Parathyroid adenoma (tissue), 2 donors: ENCODE measurements at regions not wholly inside any gene's neighbourhood (a gene's known extent, or its start where the extent isn't known, plus 50 kb on each side); places are given as distances from the start of the nearest gene placed in this dataset.
"Not testable (repeated sequence)": the region's sequence is repeated elsewhere in the genome, so short reads cannot be mapped to it uniquely, and the experiment has no call there.

ENCODE experiments used
- H2AFZ ChIP-seq: fragments of 300-600 bp; sonication (generic); one replicate; pipeline ENCODE4 v1.7.0; 2017; ENCODE audit warnings: antibody characterized with exemption, mild to moderate bottlenecking
- H3K27ac ChIP-seq: fragments of 300-600 bp; sonication (generic); one replicate; pipeline ENCODE4 v1.7.0; 2017
- H3K27me3 ChIP-seq: fragments of 300-600 bp; sonication (generic); one replicate; pipeline ENCODE4 v1.7.0; 2017; ENCODE audit warnings: low read length; ENCODE audit not compliant: control insufficient read depth, insufficient read depth
- H3K36me3 ChIP-seq: fragments of 300-600 bp; sonication (generic); one replicate; pipeline ENCODE4 v1.7.0; 2017; ENCODE audit warnings: low read length; ENCODE audit not compliant: control insufficient read depth, insufficient read depth
- H3K4me1 ChIP-seq: fragments of 300-600 bp; sonication (generic); one replicate; pipeline ENCODE4 v1.7.0; 2017; ENCODE audit warnings: control low read depth
- H3K4me2 ChIP-seq: fragments of 300-600 bp; sonication (generic); one replicate; pipeline ENCODE4 v1.7.0; 2017; ENCODE audit warnings: low read length
- H3K4me3 ChIP-seq: fragments of 300-600 bp; sonication (generic); one replicate; pipeline ENCODE4 v1.7.0; 2017; ENCODE audit warnings: low read depth, low read length
- H3K79me2 ChIP-seq: fragments of 300-600 bp; sonication (generic); one replicate; pipeline ENCODE4 v1.7.0; 2017; ENCODE audit warnings: control low read depth
- H3K9ac ChIP-seq: fragments of 300-600 bp; sonication (generic); one replicate; pipeline ENCODE4 v1.7.0; 2017; ENCODE audit warnings: mild to moderate bottlenecking
- H3K9me3 ChIP-seq: fragments of 300-600 bp; sonication (generic); one replicate; pipeline ENCODE4 v1.7.0; 2017; ENCODE audit warnings: low read length; ENCODE audit not compliant: control insufficient read depth
- CTCF ChIP-seq: fragments of 300-600 bp; sonication (generic); IDR thresholded peaks from one replicate; pipeline ENCODE4 v1.7.0; 2017; ENCODE audit warnings: antibody characterized with exemption, mild to moderate bottlenecking
- donor health status: primary hyperparathyroidism.

GRCh38 chrX:74065831-74066390 lies 213.4 kb upstream of the XIST start:
- no peak for TF ChIP-seq CTCF
- H2AFZ ChIP-seq, result no peak overlapping the region
- H3K9me3 ChIP-seq, result no peaks in the 10 kb centered on the region
- no peaks in the 10 kb centered on the region for H3K36me3 ChIP-seq
- H3K4me2 ChIP-seq, result no peak overlapping the region
- no peaks in the 10 kb centered on the region for H3K4me1 ChIP-seq
- H3K79me2 ChIP-seq, result no peaks in the 10 kb centered on the region
- H3K27ac ChIP-seq, result no peak overlapping the region
- no peak overlapping the region for H3K4me3 ChIP-seq
- no peak overlapping the region for H3K9ac ChIP-seq
- no peaks in the 10 kb centered on the region for H3K27me3 ChIP-seq

GRCh38 chrX:74063426-74064155 lies 211.1 kb upstream of the XIST start:
- no peak overlapping the region for H3K9ac ChIP-seq
- no peaks in the 10 kb centered on the region for H3K79me2 ChIP-seq
- no peaks in the 10 kb centered on the region for H3K4me1 ChIP-seq
- H3K36me3 ChIP-seq, result no peaks in the 10 kb centered on the region
- H3K27me3 ChIP-seq, result no peaks in the 10 kb centered on the region
- H2AFZ ChIP-seq, result no peak overlapping the region
- no peak for TF ChIP-seq CTCF
- no peak overlapping the region for H3K4me2 ChIP-seq
- no peaks in the 10 kb centered on the region for H3K9me3 ChIP-seq
- H3K4me3 ChIP-seq, result no peak overlapping the region
- H3K27ac ChIP-seq, result no peak overlapping the region

- Histone ChIP-seq H3K27me3 (no peaks in the 10 kb centered on the region), H3K4me3 (no peak overlapping the region), H3K4me1 (no peaks in the 10 kb centered on the region), H3K9me3 (no peaks in the 10 kb centered on the region), H3K9ac (no peak overlapping the region), H2AFZ (no peak overlapping the region), H3K4me2 (no peak overlapping the region), H3K36me3 (no peaks in the 10 kb centered on the region), H3K27ac (no peak overlapping the region), H3K79me2 (no peaks in the 10 kb centered on the region)
- no peak for TF ChIP-seq CTCF
Measured at GRCh38 chrX:74061879-74062278, 209.4 kb upstream of the XIST start.

GRCh38 chrX:74049126-74049525 lies 196.6 kb upstream of the XIST start:
- no peaks in the 10 kb centered on the region for H3K27me3 ChIP-seq
- H3K9me3 ChIP-seq, result no peaks in the 10 kb centered on the region
- H3K36me3 ChIP-seq, result no peaks in the 10 kb centered on the region
- H3K4me2 ChIP-seq, result no peak overlapping the region
- H3K4me3 ChIP-seq, result no peak overlapping the region
- H2AFZ ChIP-seq, result no peak overlapping the region
- H3K79me2 ChIP-seq, result no peaks in the 10 kb centered on the region
- no peak for TF ChIP-seq CTCF
- no peaks in the 10 kb centered on the region for H3K4me1 ChIP-seq
- no peak overlapping the region for H3K27ac ChIP-seq
- no peak overlapping the region for H3K9ac ChIP-seq

GRCh38 chrX:74034066-74034465 lies 181.6 kb upstream of the XIST start:
- H3K79me2 ChIP-seq, H3K36me3 ChIP-seq, H3K4me3 ChIP-seq, H3K4me2 ChIP-seq, H3K4me1 ChIP-seq, H3K9ac ChIP-seq, H3K9me3 ChIP-seq, H2AFZ ChIP-seq, H3K27ac ChIP-seq, H3K27me3 ChIP-seq: not testable (repeated sequence)

GRCh38 chrX:74031527-74031926 lies 179.0 kb upstream of the XIST start:
- not testable (repeated sequence) for H3K4me2 ChIP-seq, H3K36me3 ChIP-seq, H3K4me3 ChIP-seq, H3K9me3 ChIP-seq, H3K27me3 ChIP-seq, H3K4me1 ChIP-seq, H3K79me2 ChIP-seq, H3K27ac ChIP-seq, H3K9ac ChIP-seq, H2AFZ ChIP-seq

GRCh38 chrX:74030766-74031165 lies 178.3 kb upstream of the XIST start:
- not testable (repeated sequence) for H3K9me3 ChIP-seq, H3K79me2 ChIP-seq, H3K4me3 ChIP-seq, H3K9ac ChIP-seq, H3K27ac ChIP-seq, H3K36me3 ChIP-seq, H2AFZ ChIP-seq, H3K4me1 ChIP-seq, H3K27me3 ChIP-seq, H3K4me2 ChIP-seq

- H3K9me3 ChIP-seq, H3K36me3 ChIP-seq: not testable (repeated sequence)
Measured at GRCh38 chrX:74025145-74025544, 172.6 kb upstream of the XIST start.

More at GRCh38 chrX:74025145-74025544, 172.6 kb upstream of the XIST start:
- not testable (repeated sequence) for H3K27ac ChIP-seq, H3K4me1 ChIP-seq, H3K4me3 ChIP-seq, H3K27me3 ChIP-seq, H3K79me2 ChIP-seq, H2AFZ ChIP-seq, H3K9ac ChIP-seq, H3K4me2 ChIP-seq
